GM23248 (cell line): ENCODE measurements at regions not wholly inside any gene's neighbourhood (a gene's known extent, or its start where the extent isn't known, plus 50 kb on each side); places are given as distances from the start of the nearest gene placed in this dataset.

Source experiments
- EZH2 ChIP-seq: fragments of 200-600 bp; sonication (generic); IDR thresholded peaks from 2 replicates; pipeline ENCODE4 v1.6.1; 2018; ENCODE audit warnings: antibody characterized with exemption, mild to moderate bottlenecking; ENCODE audit not compliant: insufficient read depth, poor library complexity, severe bottlenecking
- EZH2phosphoT487 ChIP-seq: fragments of 200-600 bp; sonication (generic); IDR thresholded peaks from 2 replicates; pipeline ENCODE4 v1.6.1; 2018; ENCODE audit warnings: antibody characterized with exemption, moderate library complexity, mild to moderate bottlenecking, low read depth; ENCODE audit not compliant: insufficient read depth

DNA sequence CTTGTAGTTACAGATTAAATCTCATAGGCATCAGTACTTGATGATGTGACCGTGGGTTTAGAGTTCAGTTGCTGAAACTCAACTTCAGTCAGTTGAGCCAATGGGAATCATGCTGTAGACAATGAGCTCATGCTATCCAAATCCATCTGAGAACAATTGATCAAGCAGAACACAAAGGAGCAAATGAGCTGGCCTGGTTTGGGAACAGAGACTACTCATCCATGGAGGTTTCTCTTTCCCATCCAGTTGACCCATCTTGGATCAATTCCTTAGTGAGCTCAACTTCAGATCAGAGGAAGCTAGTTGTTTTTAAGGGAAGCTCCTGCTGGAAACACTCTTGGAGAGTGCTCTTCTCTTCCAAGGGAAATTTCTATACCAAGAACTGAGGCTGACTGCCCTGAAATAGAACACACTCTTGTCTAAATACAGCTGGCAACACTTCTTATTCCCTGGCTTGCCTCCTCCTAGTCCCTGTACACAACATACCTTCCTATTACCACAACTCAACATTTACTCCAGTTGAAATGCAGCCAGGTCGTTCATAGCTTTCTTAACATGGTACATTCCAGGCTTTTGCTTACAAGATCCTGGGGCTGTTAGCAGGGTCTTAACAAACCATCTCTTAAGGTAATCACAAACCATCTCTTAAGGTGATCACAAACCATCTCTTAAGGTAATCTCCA is 203.9 kb upstream of the PRDM1 start:
- TF ChIP-seq EZH2phosphoT487 (no peak), EZH2 (no peak)
